SHP77 treated with DMSO at 0.1 percent for 48 hours (cell line): ENCODE measurements at regions not wholly inside any gene's neighbourhood (a gene's known extent, or its start where the extent isn't known, plus 50 kb on each side); places are given as distances from the start of the nearest gene placed in this dataset.

Experiments used
- DNase-seq: peaks from one replicate; lab custom pipeline; 2025; lab: John Stamatoyannopoulos, UW

- DNase-seq, result no peak
These were observed 249.6 kb downstream of the BAMBI start for GRCh38 chr10:28926932-28927331.

- DNase-seq, result no peak
These were observed 251.2 kb downstream of the BAMBI start for GRCh38 chr10:28928484-28928883.

- no peak for DNase-seq
These were observed 252.6 kb downstream of the BAMBI start for GRCh38 chr10:28929942-28930341.

- no peak for DNase-seq
These were observed 253.5 kb downstream of the BAMBI start for GRCh38 chr10:28930514-28931495.

GRCh38 chr10:28935061-28935460 is 257.7 kb downstream of the BAMBI start:
- DNase-seq, result no peak

- no peak for DNase-seq
These were observed 260.6 kb downstream of the BAMBI start for GRCh38 chr10:28937959-28938358.

- DNase-seq, result no peak
These were observed 261.4 kb downstream of the BAMBI start for GRCh38 chr10:28938745-28939144.

- peak; percentile 97 for DNase-seq
These were observed 262.2 kb downstream of the BAMBI start for GRCh38 chr10:28939281-28940157.

GRCh38 chr10:28940158-28940888 is 263.0 kb downstream of the BAMBI start:
- DNase-seq, result peak; percentile 66

GRCh38 chr10:28942012-28942411 is 264.7 kb downstream of the BAMBI start:
- DNase-seq, result no peak

- no peak for DNase-seq
These were observed 268.6 kb downstream of the BAMBI start for GRCh38 chr10:28945959-28946358.

GRCh38 chr10:28946479-28946878 is 269.2 kb downstream of the BAMBI start:
- no peak for DNase-seq

GRCh38 chr10:28947171-28947570 is 269.9 kb downstream of the BAMBI start:
- DNase-seq, result no peak

- DNase-seq, result no peak
These were observed 270.7 kb downstream of the BAMBI start for GRCh38 chr10:28948046-28948445.

GRCh38 chr10:28949005-28950004 is 272.0 kb downstream of the BAMBI start:
- DNase-seq, result no peak

- DNase-seq, result no peak
These were observed 274.2 kb downstream of the BAMBI start for GRCh38 chr10:28951484-28951883.

GRCh38 chr10:28952523-28952922 is 275.2 kb downstream of the BAMBI start:
- DNase-seq, result no peak

- DNase-seq, result no peak
These were observed 276.9 kb downstream of the BAMBI start for GRCh38 chr10:28954211-28954610.

GRCh38 chr10:28958468-28958867 is 281.1 kb downstream of the BAMBI start:
- DNase-seq, result no peak

- no peak for DNase-seq
These were observed 282.7 kb downstream of the BAMBI start for GRCh38 chr10:28959850-28960501.
